ENCODE measurements at regions not wholly inside any gene's neighbourhood (a gene's known extent, or its start where the extent isn't known, plus 50 kb on each side); places are given as distances from the start of the nearest gene placed in this dataset.

- 96 to 98% methylated on average over 1 of the region's 1 CpG for WGBS, 2 donors
- H3K4me3 ChIP-seq: no peak overlapping the region
- DNase-seq (ENCODE audit: low spot score in 2 of 2): no peak
- no peaks in the 10 kb centered on the region for H3K27me3 ChIP-seq
- no peak overlapping the region for H3K27ac ChIP-seq
- no peaks in the 10 kb centered on the region for H3K9me3 ChIP-seq
- no peaks in the 10 kb centered on the region for H3K36me3 ChIP-seq
- H3K4me1 ChIP-seq: peaks cover 0 to 12% (median 4%) of the 10 kb centered on the region in 4 donors
- TF ChIP-seq, protein P1, sequence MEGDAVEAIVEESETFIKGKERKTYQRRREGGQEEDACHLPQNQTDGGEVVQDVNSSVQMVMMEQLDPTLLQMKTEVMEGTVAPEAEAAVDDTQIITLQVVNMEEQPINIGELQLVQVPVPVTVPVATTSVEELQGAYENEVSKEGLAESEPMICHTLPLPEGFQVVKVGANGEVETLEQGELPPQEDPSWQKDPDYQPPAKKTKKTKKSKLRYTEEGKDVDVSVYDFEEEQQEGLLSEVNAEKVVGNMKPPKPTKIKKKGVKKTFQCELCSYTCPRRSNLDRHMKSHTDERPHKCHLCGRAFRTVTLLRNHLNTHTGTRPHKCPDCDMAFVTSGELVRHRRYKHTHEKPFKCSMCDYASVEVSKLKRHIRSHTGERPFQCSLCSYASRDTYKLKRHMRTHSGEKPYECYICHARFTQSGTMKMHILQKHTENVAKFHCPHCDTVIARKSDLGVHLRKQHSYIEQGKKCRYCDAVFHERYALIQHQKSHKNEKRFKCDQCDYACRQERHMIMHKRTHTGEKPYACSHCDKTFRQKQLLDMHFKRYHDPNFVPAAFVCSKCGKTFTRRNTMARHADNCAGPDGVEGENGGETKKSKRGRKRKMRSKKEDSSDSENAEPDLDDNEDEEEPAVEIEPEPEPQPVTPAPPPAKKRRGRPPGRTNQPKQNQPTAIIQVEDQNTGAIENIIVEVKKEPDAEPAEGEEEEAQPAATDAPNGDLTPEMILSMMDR (IDR thresholded peaks at IDR 0.05): no peak
- TF ChIP-seq POLR2A (IDR thresholded peaks at IDR 0.05) (no peak), EP300 (IDR thresholded peaks at IDR 0.05) (no peak)
Observed at GRCh38 chr13:85317781-85318180, 481.4 kb downstream of the SLITRK6 start.

DNA sequence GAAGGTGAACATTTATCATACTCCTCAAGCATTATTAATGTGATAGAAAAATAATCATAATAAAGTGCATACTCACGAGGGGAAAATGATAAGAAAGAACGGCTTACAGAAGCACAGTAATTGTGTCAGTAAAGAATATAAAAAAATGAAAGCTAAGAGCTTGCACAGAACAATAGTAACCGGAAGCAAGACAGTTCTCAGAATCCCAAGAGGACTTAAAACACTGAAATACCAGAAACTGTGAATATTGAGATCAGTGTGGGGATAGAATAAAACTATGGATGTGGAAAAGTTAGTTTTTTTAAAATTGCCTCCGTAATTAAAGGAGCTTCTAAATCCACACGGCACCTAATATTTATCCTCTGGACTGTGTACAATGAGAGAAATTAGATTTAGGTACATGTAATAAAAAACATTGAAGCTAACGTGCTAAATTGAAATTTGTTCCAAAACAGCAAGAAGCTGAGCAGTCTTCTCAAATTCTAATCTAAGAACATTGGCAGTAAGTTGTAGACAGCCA, 482.7 kb downstream of the SLITRK6 start:
- no peak for DNase-seq (ENCODE audit: low spot score in 2 of 2)
- peaks cover 0 to 12% (median 4%) of the 10 kb centered on the region in 4 donors for H3K4me1 ChIP-seq
- no peak overlapping the region for H3K27ac ChIP-seq
- no peaks in the 10 kb centered on the region for H3K36me3 ChIP-seq
- no peak for TF ChIP-seq EP300 (IDR thresholded peaks at IDR 0.05)
- TF ChIP-seq, protein P1 (IDR thresholded peaks at IDR 0.05): no peak
- no peak for TF ChIP-seq POLR2A (IDR thresholded peaks at IDR 0.05)
- WGBS, 2 donors: 19 to 25% methylated on average over 6 of the region's 6 CpGs
- no peak overlapping the region for H3K4me3 ChIP-seq
- no peaks in the 10 kb centered on the region for H3K9me3 ChIP-seq
- no peaks in the 10 kb centered on the region for H3K27me3 ChIP-seq

DNA sequence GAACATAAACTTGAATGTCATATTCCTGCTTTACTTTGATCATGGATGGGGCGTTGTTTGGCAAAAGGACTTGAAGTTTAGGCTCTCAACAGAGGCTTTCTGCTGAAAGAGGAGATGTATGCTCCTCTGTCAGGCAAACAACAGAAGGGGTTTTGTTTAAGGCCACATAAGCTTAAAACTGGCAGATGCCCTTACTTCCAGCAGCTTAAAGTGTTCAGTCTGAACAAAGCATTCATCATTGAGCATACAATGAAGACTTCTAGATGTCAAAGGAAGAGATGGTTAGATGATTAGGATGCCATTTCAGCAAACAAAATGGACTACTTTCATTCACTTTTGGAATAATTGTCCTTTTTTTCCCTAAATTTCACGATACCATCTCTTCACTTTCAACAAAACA, 484.5 kb downstream of the SLITRK6 start:
- Histone ChIP-seq H3K4me1 (peaks cover 0 to 12% (median 4%) of the 10 kb centered on the region in 4 donors), H3K27me3 (no peaks in the 10 kb centered on the region), H3K9me3 (no peaks in the 10 kb centered on the region), H3K36me3 (no peaks in the 10 kb centered on the region), H3K4me3 (no peak overlapping the region), H3K27ac (no peak overlapping the region)
- WGBS, 2 donors: 47 to 51% methylated on average over 2 of the region's 2 CpGs
- TF ChIP-seq, protein P1 (IDR thresholded peaks at IDR 0.05): no peak
- TF ChIP-seq POLR2A (IDR thresholded peaks at IDR 0.05): no peak
- TF ChIP-seq EP300 (IDR thresholded peaks at IDR 0.05): no peak
- DNase-seq (ENCODE audit: low spot score in 2 of 2): no peak

DNA sequence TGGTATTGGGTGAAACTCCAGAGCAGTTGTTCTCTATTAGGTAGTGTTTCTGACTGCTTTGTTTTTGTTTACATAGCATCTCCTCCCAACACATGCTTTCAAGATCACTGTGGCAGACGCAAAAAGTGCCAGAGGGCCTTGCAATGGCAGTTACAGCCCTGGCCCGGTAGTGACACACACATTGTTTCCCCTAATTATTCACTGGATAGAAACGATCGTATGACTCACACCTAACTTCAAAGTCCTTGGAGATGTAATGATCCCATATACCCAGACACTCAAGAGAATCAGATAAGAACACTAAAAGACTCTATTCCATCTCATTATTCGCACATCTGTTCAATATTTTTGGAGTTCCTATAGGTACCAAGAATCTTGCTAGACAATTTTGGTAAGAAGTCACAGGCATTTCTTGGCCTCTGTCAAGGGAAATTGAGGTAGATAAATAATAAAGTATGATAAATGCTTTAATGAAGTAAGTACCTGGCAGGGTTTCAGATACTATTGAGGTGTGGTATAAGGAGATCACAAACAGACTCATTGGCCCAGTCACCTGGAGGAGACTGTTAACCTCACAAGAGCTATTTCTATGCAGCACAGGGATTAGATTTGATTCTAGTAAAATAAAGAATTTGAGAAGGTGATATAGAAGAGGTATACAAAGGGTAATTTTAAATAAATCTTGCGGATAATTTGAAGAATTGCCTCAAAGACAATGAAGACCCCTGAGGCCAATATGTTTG, 485.3 kb downstream of the SLITRK6 start:
- H3K27ac ChIP-seq: no peak overlapping the region
- no peaks in the 10 kb centered on the region for H3K36me3 ChIP-seq
- 51 to 56% methylated on average over 6 of the region's 6 CpGs for WGBS, 2 donors
- H3K4me3 ChIP-seq: no peak overlapping the region
- H3K27me3 ChIP-seq: no peaks in the 10 kb centered on the region
- no peak for DNase-seq (ENCODE audit: low spot score in 2 of 2)
- TF ChIP-seq, protein P1 (IDR thresholded peaks at IDR 0.05): no peak
- no peak for TF ChIP-seq EP300 (IDR thresholded peaks at IDR 0.05)
- no peak for TF ChIP-seq POLR2A (IDR thresholded peaks at IDR 0.05)
- no peaks in the 10 kb centered on the region for H3K9me3 ChIP-seq
- peaks cover 0 to 12% (median 4%) of the 10 kb centered on the region in 4 donors for H3K4me1 ChIP-seq

- peaks cover 0 to 10% (median 4%) of the 10 kb centered on the region in 4 donors for H3K4me1 ChIP-seq
- H3K27ac ChIP-seq: no peak overlapping the region
- no peak for DNase-seq (ENCODE audit: low spot score in 2 of 2)
- H3K27me3 ChIP-seq: no peaks in the 10 kb centered on the region
- no peaks in the 10 kb centered on the region for H3K9me3 ChIP-seq
- no peak for TF ChIP-seq POLR2A (IDR thresholded peaks at IDR 0.05)
- WGBS, 2 donors: 67 to 72% methylated on average over 4 of the region's 4 CpGs
- no peaks in the 10 kb centered on the region for H3K36me3 ChIP-seq
- H3K4me3 ChIP-seq: no peak overlapping the region
Observed at GRCh38 chr13:85312071-85312470, 487.1 kb downstream of the SLITRK6 start.

Data from tibial nerve (tissue), 4 donors.